Stimulated activated CD4-positive, alpha-beta T cell treated with anti-CD3 and anti-CD28 coated beads, Interleukin-2, amount 100 ng/mL, for 4 hours (primary cell): ENCODE measurements at regions not wholly inside any gene's neighbourhood (a gene's known extent, or its start where the extent isn't known, plus 50 kb on each side); places are given as distances from the start of the nearest gene placed in this dataset.

Experiments
- DNase-seq: peaks from one replicate; pipeline ENCODE4 v3.0.0-alpha.2; 2020; ENCODE audit warnings: low read depth

- no peak for DNase-seq
Observed at GRCh38 chr17:72302735-72303134, 181.9 kb downstream of the SOX9 start.

- DNase-seq = no peak
Observed at GRCh38 chr17:72303787-72304733, 183.2 kb downstream of the SOX9 start.

DNA sequence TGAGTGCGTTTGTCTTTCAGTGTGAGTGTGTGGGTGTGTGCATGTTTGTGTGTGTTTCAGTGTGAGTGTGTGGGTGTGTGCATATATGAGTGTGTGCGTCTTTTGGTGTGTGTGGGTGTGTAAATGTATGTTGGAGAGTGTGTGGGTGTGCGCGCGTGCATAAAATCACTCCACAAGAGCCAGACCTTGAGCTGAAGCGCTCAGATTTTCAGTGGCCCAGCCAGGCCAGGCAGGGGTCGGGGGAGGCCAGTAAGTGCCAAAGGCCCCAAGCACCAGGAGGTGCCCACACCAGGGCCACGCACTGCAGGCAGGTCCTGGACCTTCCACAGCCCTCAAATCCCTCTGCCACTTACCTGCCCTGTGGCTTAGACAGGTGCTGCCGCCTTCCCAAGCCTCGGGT is 184.0 kb downstream of the SOX9 start:
- DNase-seq = no peak

DNA sequence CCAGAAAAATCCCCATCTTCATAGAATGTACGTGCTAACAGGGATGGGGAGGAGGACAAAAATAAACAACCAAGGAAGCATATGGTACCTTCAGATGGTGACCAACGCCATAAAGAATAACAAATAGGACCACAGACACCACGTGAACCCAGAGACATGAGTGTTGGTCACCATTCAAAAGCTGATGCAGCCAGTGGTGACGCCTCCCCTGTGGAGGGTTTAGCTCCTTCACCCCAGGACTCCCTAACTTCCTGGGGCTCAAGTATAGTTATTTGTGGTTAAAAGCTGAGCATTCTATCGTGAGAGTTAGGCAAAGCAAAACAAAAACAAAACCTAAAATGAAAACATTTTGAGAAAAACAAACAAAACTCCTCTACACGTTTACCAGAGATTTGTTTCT is 184.7 kb downstream of the SOX9 start:
- DNase-seq = no peak

DNA sequence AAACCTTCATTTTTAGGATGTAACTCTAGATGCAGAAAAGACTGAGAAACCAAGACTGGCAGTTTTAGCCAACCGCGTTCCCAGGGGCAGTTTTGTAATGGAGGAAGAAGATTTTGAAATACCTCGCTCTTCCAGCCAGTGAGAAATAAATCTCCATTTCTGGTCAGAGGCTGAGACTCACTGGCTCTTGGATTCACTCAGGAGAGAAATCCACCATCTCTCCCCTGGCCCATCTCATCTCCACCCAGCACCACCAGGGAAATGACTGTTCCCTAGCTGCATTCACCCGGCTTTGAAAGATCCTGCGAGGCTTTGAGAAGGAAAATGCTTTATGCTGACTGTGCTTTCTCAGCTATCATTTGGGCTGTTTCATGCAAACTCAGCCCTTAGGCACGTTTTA is 185.2 kb downstream of the SOX9 start:
- DNase-seq = no peak

GRCh38 chr17:72307836-72308235 is 187.0 kb downstream of the SOX9 start:
- DNase-seq = no peak

DNA sequence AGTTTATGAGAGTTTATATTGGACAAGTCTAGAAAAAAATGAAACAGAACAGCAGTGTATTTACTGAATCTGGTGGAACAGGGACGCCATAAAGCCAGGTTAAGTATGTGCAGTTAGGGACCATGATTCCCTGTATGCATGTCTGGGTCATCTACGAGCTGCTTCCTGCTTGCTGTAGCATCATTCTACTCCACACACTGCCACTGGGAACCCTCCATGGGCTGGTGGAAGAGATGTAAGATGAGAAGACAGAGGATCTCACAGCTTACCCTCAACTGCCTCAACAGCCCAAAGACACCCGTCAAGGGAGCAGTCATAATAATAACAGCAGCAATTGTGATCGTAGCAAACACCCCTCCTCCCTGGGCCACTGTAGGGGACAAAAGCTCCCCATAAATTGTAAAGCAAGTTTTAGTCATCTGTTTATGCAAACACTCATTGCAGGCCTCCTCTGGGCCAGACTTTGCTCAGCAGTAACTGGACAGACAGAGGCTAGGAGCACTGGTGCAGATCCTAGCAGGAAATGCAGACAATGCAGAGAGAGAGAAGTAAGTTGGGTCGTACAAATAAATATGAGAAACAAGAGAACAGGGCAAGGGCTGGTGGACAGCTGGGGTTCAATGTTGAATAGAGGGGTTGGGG is 188.0 kb downstream of the SOX9 start:
- DNase-seq = no peak

GRCh38 chr17:72311004-72311403 is 190.2 kb downstream of the SOX9 start:
- DNase-seq = no peak

- no peak for DNase-seq
Observed at GRCh38 chr17:72315122-72315913, 194.5 kb downstream of the SOX9 start.

- DNase-seq = no peak
Observed at GRCh38 chr17:72318131-72318530, 197.3 kb downstream of the SOX9 start.

GRCh38 chr17:72321896-72322295 is 201.1 kb downstream of the SOX9 start:
- DNase-seq = no peak

- DNase-seq = no peak
Observed at GRCh38 chr17:72332367-72332766, 211.5 kb downstream of the SOX9 start.

GRCh38 chr17:72333570-72333969 is 212.8 kb downstream of the SOX9 start:
- no peak for DNase-seq

GRCh38 chr17:72334205-72334604 is 213.4 kb downstream of the SOX9 start:
- DNase-seq = no peak

GRCh38 chr17:72336026-72336803 is 215.4 kb downstream of the SOX9 start:
- DNase-seq = no peak

GRCh38 chr17:72336804-72337070 is 215.9 kb downstream of the SOX9 start:
- DNase-seq = no peak

DNA sequence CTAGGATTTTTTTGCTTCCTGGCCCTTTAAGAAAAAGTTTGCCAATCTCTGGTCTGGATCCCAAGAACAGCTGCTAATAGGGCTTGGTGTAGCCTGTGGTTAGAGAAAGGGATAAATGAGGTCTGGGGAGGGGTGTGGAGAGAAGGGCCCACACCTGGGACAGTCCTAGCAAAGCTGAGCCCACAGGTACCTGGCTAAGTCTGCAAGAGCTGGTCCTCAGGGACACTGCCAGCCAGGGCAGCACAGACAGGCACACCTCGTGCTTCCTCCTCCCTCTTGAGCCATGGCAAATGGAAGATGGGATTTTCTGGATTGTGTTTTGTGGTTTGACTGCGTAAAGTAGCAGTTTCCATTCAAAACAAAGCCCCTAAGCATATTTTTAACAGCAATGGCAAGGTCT is 217.5 kb downstream of the SOX9 start:
- DNase-seq = no peak

- DNase-seq = no peak
Observed at GRCh38 chr17:72338847-72339790, 218.3 kb downstream of the SOX9 start.

DNA sequence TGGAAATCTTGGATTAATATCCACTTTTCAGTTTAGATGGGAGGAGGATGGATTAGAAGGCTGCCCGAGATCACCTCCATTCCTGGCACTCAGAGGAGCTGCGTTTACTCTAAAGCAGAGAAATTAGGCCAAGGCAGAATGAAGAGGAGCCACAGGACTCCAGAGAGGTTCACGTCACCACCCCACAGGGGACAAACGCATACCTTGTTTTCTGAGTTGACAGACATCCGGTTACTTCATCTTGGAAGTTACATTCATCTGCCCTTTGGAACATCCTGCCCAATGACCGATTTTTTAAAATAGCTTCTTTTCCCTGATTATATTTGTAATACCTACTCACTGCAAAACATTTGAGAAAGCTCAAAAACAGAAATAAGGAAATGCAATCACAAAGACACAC is 220.0 kb downstream of the SOX9 start:
- no peak for DNase-seq

DNA sequence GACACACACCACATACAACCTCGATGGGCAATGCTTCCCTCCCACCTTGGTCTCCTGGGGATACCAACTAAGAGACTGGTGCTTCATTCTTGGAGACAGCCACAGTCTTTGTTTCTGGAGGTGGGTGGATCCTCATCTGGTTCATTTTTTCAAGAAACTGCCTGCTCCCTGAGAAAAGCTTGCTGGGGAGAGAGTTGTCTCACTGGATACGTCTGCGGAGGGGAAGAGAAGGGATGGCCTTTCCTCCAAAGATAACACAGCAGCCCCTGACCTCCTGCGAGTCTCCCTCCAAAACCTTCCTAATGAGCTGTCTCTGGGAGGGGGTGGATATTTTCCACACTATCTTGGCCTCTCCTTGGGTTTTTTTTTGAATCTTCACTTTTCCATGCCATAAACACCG is 221.2 kb downstream of the SOX9 start:
- no peak for DNase-seq
